ENCODE measurements at regions not wholly inside any gene's neighbourhood (a gene's known extent, or its start where the extent isn't known, plus 50 kb on each side); places are given as distances from the start of the nearest gene placed in this dataset.

DNA sequence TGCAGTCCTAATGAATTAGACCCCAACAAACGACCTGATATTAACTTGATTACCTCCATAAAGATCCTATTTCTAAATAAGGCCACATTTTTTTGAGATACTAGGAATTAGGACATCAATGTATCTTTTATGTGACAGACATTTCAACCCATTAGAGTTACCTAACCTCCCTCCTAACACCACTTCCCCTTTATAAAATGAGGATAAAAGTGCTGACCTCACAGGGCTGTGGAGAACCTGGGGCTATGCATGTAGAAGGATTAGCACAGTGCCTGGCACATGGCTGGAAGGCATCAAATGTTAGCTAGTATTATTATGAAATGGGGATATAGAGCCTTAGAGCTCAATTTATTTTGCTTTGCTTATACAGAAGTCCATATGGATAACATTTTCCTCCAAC, 53.5 kb upstream of the LRRN1 start:
- DNase-seq, result peak; percentile 76 to 82

DNA sequence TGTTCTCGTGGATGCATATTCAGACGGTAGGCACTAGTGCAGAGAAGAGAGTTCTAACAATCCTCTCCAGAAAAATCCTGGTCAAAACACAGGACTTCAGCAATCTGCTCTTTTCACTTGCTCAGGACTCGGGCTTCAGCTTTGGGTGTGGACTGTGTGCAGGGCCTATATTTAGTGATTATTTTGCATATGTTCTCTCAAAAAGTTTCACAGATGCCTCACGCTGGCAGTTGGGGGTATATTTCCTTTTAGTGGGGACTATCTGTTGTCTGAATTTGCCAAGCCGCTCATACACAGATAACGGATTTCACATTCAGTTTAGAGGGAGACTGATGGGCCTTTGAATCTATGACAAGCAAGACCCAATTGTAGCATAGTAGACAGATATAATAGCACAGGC, 54.4 kb upstream of the LRRN1 start:
- no peak for DNase-seq

DNA sequence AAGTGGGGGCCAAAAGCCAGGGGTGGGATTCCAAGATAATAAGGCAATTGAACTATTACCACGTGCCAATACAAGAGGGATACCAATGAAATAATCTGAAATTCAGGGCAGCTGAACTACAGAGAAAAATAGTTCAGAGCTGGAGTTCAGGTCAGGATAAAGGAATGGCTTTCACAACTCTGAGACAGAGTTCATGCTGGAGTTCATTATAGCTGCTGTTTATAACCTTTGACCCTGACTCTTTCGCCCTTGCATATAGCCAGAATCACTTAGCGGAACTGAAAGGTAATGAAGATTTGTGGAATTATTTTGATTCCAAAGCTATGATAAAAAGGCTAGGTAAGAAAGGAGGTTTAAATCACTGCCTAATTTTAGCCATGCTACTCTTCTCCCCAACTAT, 55.5 kb upstream of the LRRN1 start:
- DNase-seq, result no peak

DNA sequence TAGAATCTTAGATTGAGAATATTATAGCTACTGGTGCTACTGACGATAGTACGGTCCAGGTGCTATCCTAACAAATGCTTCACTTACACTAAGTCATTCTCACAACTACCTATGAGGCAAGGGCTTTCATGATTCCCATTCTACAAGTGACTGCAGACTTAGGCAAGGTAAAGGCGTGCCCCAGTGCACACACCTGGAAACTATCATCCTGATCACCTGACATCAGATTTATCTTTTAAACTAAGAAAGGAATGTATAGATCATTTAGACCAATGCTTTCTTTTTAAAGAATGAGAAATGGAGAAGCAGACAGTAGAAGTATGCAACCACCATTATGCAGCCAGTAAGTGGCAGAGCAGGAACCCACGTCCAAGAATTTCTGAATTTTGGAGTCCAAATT, 59.2 kb upstream of the LRRN1 start:
- DNase-seq, result no peak

DNA sequence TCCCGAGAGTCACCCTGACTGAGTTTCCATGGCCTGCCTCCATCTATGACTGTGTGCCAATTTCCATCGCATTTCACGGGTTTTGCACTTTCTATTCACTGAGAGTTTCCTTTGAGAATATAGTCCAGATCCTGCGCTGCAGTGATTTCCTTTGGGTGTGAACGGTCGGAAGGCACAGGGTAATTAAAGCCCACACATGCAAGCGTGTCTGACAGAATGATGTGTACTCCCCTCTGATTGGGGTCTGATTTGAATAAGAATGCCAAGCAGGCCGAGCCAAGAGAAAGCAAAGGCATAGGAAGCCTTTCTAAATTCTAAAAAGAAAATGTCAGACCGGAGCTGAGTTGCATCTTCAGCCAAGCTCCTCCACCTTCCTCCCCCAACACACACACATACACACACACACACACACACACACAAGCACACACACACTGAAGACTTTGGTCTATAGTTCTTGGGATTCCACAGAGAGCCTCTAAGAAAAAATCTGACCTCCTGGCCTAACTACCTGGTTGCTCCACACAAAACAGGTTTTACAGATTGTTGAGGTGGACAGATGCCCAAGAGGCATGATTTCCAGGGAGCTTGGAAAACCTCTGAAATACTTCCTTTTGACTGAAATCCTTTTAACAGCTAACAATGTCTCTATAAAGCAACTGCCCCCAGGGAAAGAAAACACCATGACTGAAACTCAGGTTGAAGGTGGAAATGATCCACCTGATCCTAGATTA, 59.7 kb upstream of the LRRN1 start:
- DNase-seq, result no peak

DNA sequence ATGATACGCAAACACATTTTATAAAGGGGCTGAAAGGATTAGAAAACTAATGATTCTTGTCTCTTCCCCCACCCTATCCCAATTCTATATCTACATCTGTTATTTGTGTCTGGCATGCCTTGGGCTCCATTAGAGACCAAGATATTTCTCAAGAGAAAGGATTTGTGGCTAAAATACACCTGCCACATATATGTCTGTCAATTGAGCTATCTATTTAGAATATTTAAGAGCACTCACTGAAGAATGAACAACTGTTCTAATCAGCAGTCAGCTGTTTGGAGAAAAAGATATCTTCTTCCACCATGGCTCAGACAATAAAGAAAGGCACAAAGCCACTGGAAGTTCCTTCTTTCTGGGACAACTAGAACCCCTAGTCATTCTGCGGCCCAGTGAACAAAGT, 61.7 kb upstream of the LRRN1 start:
- no peak for DNase-seq

DNA sequence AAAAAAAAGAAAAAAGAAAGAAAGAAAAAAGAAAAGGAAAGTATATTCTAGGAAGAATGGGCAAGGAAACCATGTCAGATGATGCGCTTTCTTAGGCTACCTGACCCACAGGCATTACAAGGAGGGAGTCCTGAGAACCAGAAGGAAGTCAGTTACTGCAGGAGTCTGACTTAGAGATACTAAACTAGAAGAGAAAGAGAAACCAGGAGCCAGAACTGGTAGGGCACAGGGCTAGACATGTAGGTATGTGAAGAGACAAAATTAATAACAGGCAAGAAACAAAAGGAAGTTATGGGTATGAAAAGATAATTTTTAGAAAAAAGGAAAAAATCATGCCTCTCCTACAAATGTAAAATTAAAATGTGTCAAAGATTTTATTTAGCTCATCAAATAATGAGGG, 63.3 kb upstream of the LRRN1 start:
- DNase-seq, result no peak

DNA sequence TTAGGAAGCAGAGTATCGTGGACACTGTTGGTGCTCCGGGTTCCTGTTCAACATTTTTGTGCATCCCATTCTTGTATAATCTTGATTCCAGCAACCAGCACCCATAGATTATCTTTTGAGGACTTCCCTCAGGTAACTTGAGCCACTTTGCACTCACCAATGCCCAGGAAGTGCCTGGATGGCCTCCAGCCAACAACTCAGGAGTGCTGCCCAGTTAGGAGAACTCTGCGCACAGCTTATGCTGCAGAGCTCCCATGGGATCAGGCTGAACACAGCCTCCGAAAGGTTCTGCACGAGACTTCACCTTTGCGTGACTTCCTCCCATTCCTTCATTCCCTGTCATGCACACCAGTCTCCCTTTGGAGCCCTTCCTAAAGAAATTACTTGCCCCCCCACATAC, 64.3 kb upstream of the LRRN1 start:
- no peak for DNase-seq

DNA sequence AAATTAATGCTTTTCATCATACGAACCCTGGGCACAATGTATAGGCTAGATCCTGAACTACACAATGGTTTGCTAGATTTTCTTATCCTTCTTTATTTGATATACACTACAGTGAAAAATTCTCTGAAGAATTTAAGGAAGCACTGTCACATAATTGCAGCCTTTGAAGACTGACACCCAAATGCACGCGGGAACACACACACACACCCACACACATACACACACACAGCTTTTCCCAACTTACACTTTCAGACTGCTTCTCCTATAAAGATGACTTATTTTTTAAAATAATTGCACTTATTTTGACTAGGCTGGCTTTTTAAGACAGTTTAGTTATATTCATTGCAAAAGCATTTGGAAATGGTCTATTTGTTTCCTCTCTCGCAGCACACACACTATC, 70.0 kb upstream of the LRRN1 start:
- no peak for DNase-seq

DNA sequence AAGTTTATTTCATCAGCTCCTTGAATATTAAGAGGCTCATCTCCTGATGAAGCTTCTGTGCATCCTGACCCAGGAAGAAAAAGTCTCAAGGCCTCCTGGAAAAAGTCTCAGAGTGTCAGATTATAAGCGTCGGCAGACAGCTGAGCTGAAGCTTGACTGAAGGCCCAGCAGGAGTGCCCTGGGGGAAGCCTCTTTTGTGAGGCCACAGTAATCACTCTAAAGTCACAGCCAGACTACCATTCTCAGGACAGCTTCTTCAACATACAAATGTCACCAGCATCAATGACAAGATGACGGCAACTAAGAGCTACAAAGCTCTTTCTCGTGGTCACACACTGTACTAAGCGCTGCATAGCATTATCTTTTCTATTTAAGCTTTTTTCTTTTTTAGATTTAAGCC, 72.7 kb upstream of the LRRN1 start:
- no peak for DNase-seq

DNA sequence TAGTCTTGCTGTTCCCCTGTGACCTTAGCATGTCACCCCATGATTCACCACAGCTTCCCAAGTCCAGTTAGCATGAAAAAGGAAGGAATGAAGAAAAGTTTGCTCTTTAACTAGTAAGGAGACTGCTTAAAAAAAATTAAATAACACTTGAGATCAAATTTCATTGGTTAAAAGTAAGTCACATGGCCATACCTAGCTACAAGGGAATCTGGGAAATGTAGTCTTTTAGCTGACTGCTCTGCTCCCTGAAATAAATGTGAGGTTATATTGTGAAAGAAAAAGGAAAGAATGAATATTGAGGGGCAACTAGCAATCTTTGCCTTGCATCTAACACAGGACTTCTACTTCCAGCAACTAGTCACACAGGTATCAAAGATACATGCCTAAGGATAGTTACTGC, 84.7 kb upstream of the LRRN1 start:
- no peak for DNase-seq

DNA sequence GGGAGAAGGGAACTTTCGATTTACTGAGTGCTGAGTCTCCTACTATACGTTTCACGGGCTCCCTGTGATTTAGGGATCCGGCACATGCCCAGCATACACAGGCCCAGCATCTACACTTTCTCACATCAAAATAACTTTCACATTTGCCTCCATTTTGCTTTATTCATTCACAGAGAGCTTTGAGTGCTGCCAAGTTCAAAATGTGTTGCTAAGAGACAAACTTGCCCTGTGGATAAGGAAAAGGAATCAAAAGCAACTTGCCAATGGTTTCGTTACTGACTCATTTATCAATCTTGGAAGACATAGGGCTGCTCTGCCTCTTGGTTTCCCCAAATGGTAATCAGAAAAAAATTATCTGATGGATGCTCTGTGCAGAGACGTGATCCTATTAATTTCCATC, 86.3 kb upstream of the LRRN1 start:
- DNase-seq, result no peak

DNA sequence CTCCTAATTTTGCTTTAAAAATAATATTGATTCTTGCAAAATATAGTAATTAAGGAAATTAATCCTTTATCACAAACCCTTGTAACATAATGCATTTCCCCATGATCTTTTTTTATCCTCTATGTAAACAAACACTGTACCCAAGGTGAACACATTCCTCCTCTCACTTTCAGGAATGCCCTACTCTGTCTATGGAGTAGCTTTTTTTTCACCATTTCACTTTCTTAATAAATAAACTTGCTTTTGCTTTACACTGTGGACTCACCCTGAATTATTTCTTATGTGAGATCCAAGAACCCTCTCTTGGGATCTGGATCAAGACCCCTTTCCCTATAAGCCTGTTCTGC, 90.5 kb upstream of the LRRN1 start:
- DNase-seq, result no peak

DNA sequence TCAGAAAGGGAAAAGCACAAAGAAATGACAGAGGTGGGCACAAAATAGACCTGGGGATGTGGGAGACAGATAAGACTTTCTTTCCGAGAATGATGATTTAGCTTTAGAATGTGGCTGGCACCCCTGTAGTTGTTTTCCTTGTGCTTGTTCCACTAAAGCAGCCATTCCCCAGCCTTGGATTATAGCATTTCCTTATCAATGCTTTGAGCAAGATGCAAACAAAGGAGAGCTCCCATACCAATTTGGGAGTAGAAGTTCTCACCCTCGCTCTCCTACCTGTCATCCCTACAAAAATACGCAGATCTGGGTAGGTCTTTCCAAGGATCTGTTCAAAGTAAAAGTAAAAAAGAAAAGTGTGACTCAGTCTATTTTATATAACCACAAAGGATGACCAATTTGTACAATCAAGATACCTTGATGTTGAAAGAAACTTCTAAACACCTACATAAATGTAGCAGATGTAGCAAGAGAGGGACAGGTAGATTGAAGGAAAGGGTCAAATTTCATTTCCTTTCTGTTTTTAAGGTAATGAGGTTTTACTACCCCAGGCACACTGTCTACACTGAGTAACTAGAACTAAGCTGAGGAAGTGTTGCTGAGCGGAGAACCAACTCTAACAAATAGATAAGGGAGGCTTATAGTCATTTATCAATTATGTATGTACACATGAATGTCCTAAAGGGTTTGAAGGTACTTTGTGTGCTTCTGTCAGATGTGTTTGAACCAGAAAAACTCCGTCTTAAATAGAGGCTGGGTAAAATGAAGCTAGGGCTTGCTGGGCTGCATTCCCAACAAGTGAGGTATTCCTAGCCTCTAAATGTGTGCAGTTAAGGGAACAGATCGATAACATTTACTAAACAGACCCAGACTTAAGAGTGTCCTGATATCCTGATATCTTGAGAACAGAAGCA, 91.1 kb upstream of the LRRN1 start:
- no peak for DNase-seq

DNA sequence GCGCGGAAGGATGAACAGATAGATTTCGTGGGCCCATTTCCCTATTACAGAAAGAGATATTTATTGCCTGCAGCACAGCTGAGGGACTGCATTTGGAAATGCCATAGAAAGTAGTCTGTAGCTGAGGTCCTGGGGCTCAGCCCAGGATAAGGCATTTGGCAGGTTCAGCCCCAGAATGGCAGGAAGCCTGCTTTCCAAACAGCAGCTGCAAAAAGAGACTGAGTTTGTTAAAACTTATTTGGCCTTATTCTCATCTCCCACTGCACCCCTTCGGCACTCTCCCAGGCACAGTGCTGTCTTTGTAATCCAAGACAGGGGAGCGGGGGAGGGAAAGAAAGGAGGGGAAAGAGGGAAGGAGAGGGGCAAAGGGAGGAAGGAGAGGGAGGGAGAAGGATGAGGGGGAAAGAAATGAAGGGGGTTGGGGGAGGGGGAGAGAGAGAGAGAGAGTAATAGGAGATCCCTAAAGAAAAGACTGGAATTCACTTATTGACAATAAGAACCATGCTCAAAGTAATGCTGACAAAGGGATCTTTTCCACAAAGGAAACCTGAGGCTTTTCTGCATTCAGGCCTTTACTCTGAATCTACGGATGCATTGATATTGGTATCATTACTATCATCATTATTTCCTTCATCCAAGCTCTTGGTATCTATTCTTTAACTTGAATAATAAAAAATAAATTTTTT, 94.0 kb upstream of the LRRN1 start:
- no peak for DNase-seq

DNA sequence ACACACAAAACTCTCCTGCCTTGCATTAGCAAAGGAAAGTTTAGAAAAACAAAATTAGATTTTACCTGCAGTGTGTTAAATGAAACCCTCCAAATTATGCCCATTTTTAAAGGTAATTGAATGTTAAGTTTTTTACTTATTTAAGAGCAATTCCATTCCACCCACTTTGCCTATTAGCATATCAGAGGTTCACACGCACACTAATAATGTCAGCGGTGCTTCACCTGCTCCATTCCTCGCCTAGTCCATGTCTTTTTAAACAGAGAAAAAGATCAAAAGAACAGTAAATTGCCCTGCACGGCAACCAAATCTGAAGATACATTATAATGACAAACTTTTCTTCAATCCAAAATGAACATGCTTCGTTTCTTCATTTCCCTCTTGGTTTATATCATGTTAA, 97.3 kb upstream of the LRRN1 start:
- DNase-seq, result no peak

DNA sequence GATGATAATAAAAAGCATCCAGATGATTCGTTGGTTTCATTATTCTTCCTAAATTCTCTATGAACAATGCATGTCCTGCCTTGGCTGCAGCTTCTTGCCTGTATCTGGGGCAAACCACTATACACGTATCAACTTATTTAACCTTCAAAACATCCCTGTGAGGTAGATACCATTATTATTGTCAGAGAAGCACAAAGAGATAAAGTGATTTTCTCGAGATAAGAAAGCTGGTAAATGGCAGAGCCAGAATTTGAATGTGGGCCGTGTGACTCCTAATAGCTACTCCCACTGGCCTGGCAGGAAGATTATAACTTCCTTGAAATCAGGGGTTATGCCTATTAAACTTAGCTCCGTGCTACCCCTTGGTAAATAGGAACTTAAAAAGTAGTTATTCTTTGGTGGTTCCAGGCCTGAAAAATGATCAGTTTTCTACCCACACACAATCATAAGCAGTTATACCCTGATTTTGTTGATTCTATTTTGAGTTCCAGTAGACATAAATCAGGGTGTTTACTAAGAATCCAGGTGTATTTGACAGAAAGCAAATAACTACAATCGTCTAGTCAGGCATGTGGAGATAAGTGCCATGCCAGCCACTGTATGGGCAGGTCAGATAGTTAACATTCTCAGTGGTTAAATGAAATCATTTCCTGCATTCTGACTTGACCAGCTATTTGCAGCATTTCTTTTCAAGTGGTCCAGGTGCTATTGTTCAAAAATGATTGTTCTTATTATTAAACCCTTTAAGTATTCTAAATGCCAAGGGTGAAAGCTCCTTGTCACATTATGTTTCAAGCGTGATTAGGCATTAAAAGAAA, 99.2 kb upstream of the LRRN1 start:
- no peak for DNase-seq

DNA sequence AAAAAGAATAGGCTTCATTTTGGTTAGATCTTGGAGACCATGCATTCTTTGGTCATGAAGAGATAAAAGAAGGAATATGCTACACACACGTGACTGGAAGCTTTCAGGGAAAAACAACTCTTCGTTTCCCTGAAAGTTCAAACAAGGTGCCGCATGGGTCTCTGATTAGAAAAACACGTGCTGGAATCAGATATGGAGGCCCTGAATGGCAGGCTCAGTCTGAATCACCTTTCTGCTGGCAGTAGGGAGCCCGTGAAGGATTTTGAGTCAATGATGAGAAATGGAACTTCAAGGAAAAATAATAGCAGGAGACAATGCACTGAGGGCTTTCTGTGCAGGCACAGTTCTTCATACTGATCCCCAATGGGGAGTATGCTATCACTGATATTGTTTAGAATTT, 99.8 kb upstream of the LRRN1 start:
- DNase-seq, result no peak

DNA sequence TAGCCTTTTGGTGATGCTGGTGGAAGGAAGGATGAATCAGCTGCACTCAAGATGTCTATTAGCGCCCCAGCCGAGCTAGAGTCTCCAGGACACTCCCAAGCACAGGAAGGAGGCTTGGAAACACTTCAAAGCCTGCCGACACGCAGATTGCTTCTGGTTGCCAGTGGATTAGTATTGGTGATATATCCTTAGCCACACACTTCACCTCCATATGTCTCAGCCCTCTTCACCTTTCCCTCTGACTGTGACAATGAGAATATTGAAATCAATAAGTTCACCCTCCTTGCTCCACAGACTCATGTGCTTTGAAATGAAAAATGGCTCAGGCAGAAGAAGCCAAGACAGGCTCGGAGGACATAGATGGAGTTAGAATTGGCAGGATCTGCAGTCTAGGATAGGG, 102.9 kb upstream of the LRRN1 start:
- no peak for DNase-seq

DNA sequence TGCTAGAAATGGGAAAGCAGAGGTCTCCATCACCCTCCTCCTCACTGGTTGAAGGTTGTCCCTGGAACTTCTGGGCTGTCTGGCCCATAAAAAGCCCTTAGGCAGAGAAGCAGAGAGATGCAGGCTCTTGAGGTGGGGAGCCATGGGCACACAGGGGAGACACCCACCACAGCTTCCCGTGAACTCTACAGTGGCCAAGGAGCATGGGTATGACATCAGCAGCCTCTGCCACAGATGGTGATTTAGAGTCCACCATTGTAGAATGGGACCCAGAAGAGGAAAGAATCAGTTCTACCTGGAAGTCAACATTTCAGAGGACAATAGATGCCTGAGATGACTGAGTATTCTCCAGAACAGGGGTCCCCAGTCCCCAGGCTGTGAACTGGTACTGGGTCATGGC, 105.6 kb upstream of the LRRN1 start:
- no peak for DNase-seq

DNA sequence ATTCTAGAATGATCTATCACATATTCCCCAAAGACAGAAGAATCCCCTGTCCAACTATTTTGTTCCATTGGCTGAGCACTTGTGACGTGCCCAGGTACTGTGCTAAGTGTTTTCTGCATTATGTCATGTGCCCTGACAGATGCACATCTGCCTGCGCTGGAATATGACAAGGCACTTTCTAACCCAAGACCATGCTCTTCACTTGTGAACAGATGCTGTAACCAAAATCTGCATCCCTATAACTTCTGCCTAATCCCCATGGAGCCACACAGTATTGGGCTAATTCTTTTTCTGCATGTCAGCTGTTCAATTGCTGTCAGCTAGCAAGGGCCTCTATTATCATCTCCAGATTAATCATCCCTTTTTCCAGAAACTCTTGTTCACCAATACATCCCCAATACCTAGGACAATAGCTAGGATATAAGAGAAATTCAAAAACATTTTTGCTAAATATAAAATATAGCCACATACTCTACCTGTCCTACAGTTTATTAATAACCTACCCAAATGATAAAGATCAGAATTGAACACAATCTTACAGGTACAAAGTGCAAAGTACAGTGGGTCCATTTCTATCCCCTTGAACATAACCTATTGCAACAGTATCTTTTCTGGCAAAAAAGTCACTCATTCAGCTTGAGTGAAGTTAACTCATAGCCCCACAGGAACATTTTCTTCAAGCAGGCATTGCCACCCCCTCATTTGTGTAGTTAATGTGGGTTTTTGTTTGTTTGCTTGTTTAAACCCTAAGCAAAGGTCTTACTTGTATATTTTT, 109.4 kb upstream of the LRRN1 start:
- DNase-seq, result no peak

DNA sequence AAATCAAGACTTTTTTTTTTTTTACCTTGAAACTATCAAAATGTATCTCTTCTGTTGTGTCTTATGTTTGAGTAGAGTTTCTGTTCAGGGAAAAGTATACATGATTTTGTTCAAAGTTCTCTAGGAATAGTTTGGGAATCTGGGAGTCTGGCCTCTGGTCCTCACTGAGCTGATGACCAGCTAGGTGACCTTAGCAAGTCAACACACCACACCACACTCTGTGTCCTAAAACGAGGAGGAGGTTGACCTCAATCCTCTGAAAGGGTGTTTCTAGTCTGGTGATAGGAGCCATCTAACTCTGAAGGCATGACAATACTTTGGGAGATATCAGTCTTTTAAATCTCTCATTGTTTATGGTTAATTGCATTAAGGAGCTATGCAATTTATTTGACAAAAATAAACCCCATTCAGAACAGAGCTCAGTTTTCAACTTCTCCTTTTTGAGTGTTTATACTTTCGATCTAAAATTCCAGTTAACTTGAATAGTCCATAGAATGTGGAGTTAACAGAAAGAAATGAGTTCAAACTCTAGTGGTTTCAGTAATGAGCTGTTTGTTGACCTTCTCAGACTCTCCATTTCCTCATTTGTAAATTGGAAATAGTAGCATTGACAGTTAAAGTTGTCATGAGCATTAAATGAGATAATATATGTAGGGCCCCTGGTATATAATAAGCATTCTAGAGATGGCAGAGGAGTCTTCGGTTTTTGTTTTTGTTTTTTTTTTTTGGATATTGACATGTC, 112.2 kb upstream of the LRRN1 start:
- no peak for DNase-seq

Measured in AML-193 (cell line).